Gastroesophageal sphincter (tissue), 4 donors: ENCODE measurements at regions not wholly inside any gene's neighbourhood (a gene's known extent, or its start where the extent isn't known, plus 50 kb on each side); places are given as distances from the start of the nearest gene placed in this dataset.

Source experiments
- ATAC-seq: fragments of 150-250 bp; one replicate; pipeline ENCODE4 v1.9.1; 2016; ENCODE audit warnings: mild to moderate bottlenecking, moderate library complexity
- H3K27ac ChIP-seq, 4 donors: fragments of 200-600 bp; sonication (generic) in 3 of 4; 1 replicate in 3 of 4; 2 replicates in 1 of 4; pipeline ENCODE4 v1.5.1; 2016 to 2019
- H3K27me3 ChIP-seq: fragments of 200-600 bp; sonication (generic); one replicate; pipeline ENCODE4 v1.5.1; 2019
- H3K36me3 ChIP-seq, 2 donors: fragments of 200-600 bp; sonication (generic); one replicate each; pipeline ENCODE4 v1.5.1; 2019; ENCODE audit warnings: control low read depth in 1 of 2
- H3K4me1 ChIP-seq, 3 donors: fragments of 200-600 bp; sonication (generic); 1 replicate in 2 of 3; 2 replicates in 1 of 3; pipeline ENCODE4 v1.5.1; 2016 to 2019; ENCODE audit warnings: control low read depth in 2 of 3
- H3K4me3 ChIP-seq, 2 donors: fragments of 200-600 bp; sonication (generic); one replicate each; pipeline ENCODE4 v1.5.1; 2019; ENCODE audit warnings: mild to moderate bottlenecking in 1 of 2, moderate library complexity in 1 of 2
- H3K9me3 ChIP-seq, 3 donors: fragments of 200-600 bp; sonication (generic); one replicate each; pipeline ENCODE4 v1.5.1; 2017 to 2019; ENCODE audit warnings: control low read depth in 2 of 3
- EP300 ChIP-seq: sonication (generic); formaldehyde crosslinking; IDR thresholded peaks from one replicate; pipeline ENCODE4 v1.6.1; 2017; ENCODE audit warnings: antibody characterized with exemption, mild to moderate bottlenecking
- POLR2A ChIP-seq, 2 donors: fragments of 450-650 bp; IDR thresholded peaks; one replicate each; pipeline ENCODE4 v1.6.1; 2017; ENCODE audit warnings: antibody characterized with exemption in 2 of 2, mild to moderate bottlenecking in 2 of 2, moderate library complexity in 1 of 2
- POLR2AphosphoS5 ChIP-seq: sonication (generic); formaldehyde crosslinking; IDR thresholded peaks from one replicate; pipeline ENCODE4 v1.6.1; 2017; ENCODE audit warnings: antibody characterized with exemption
- WGBS, 2 donors: methylation state at CpG; one replicate each; pipeline ENCODE4 v1.1.5; 2018; ENCODE audit warnings: low coverage in 1 of 2; 5-methylcytosine and 5-hydroxymethylcytosine counted together
- TF ChIP-seq, protein P1 (sequence below), 4 experiments: fragments of 200-600 bp in 2 of 4; fragments of 450-650 bp in 2 of 4; sonication (generic) in 1 of 4; IDR thresholded peaks; one replicate each; pipeline ENCODE4 v1.5.1; 2017 to 2019; ENCODE audit warnings: antibody characterized with exemption in 4 of 4, mild to moderate bottlenecking in 2 of 4, moderate library complexity in 2 of 4

DNA sequence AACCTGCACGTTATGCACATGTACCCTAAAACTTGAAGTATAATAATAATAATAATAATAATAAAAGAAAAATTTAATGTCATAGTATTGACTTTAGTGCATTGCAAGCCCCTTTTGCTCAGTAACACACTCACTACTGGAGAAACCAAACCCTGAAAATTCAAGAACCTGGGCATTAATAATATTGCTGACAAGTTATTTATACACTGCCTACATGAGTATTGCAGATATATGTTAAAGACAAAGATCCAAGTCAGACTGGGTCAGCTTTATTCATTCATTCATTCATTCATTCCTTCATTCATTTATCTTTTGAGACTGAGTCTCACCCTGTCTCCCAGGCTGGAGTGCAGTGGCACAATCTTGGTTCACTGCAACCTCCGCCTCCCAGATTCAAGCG is 1711.2 kb downstream of the TP53TG3F start:
- Histone ChIP-seq H3K4me1 (no peaks in the 10 kb centered on the region), H3K27ac (no peak overlapping the region), H3K36me3 (no peaks in the 10 kb centered on the region), H3K4me3 (no peak overlapping the region), H3K9me3 (peaks cover 0 to 22% (median 0%) of the 10 kb centered on the region in 3 donors), H3K27me3 (no peaks in the 10 kb centered on the region)
- ATAC-seq = no peak
- no peak for TF ChIP-seq EP300
- TF ChIP-seq POLR2A (IDR thresholded peaks at IDR 0.05) = no peak
- TF ChIP-seq, protein P1, sequence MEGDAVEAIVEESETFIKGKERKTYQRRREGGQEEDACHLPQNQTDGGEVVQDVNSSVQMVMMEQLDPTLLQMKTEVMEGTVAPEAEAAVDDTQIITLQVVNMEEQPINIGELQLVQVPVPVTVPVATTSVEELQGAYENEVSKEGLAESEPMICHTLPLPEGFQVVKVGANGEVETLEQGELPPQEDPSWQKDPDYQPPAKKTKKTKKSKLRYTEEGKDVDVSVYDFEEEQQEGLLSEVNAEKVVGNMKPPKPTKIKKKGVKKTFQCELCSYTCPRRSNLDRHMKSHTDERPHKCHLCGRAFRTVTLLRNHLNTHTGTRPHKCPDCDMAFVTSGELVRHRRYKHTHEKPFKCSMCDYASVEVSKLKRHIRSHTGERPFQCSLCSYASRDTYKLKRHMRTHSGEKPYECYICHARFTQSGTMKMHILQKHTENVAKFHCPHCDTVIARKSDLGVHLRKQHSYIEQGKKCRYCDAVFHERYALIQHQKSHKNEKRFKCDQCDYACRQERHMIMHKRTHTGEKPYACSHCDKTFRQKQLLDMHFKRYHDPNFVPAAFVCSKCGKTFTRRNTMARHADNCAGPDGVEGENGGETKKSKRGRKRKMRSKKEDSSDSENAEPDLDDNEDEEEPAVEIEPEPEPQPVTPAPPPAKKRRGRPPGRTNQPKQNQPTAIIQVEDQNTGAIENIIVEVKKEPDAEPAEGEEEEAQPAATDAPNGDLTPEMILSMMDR (IDR thresholded peaks at IDR 0.05) = no peak
- no peak for TF ChIP-seq POLR2AphosphoS5
- 80 to 100% methylated on average over 2 to 3 of the region's 3 CpGs for WGBS, 2 donors

DNA sequence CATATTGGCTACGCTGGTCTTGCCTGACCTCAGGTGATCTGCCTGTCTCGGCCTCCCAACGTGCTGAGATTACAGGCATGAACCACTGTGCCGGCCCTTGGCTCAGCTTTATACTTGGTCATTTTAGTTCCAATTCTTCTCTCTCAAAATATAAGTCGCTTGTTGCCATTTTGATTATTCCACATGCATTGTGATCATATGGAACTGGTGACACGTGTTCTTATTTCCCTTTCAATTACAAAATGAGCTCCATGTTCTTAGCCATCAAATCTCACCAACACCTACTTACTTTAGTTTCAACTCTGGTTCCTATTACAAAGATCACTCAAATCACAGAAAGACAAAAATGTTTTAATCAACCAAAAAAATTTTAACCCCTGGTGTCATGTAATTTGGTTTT is 1711.7 kb downstream of the TP53TG3F start:
- no peaks in the 10 kb centered on the region for H3K27me3 ChIP-seq
- no peaks in the 10 kb centered on the region for H3K36me3 ChIP-seq
- H3K27ac ChIP-seq = no peak overlapping the region
- TF ChIP-seq POLR2A (IDR thresholded peaks at IDR 0.05) = no peak
- TF ChIP-seq POLR2AphosphoS5 = no peak
- TF ChIP-seq EP300 = no peak
- TF ChIP-seq, protein P1 (IDR thresholded peaks at IDR 0.05) = no peak
- ATAC-seq = no peak
- H3K9me3 ChIP-seq = peaks cover 0 to 22% (median 0%) of the 10 kb centered on the region in 3 donors
- no peaks in the 10 kb centered on the region for H3K4me1 ChIP-seq
- H3K4me3 ChIP-seq = no peak overlapping the region
- WGBS, 2 donors = 52 to 61% methylated on average over 3 to 6 of the region's 6 CpGs

DNA sequence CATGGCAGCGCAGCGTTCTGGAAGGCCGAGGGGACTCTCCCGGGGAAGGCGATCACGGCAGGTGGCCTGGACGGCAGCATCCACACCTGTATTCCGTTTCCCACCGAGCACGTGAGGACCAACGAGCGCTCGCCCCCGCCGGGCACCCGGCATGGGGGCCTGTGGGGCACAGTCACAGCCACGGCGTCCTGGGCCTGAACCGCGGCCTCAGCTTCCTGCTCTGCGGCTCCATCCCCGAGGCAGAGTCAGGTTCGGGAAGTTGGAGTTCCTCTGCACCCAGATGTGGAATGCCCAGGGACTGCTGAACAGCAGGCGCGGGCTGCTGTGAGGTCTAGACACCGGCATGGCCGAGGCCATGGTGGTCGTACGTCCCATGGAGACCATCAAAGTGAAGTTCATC is 1713.9 kb downstream of the TP53TG3F start:
- Histone ChIP-seq H3K4me3 (no peak overlapping the region), H3K27me3 (no peaks in the 10 kb centered on the region), H3K4me1 (no peaks in the 10 kb centered on the region), H3K36me3 (no peaks in the 10 kb centered on the region), H3K27ac (no peak overlapping the region), H3K9me3 (peaks cover 0 to 15% (median 0%) of the 10 kb centered on the region in 3 donors)
- 94% methylated on average over 8 of the region's 29 CpGs; no CpG with 5 or more reads in 1 of the 2 donors for WGBS, 2 donors
- no peak for ATAC-seq
- TF ChIP-seq POLR2AphosphoS5 = no peak
- TF ChIP-seq EP300 = no peak
- no peak for TF ChIP-seq POLR2A (IDR thresholded peaks at IDR 0.05)
- TF ChIP-seq, protein P1 (IDR thresholded peaks at IDR 0.05) = no peak

DNA sequence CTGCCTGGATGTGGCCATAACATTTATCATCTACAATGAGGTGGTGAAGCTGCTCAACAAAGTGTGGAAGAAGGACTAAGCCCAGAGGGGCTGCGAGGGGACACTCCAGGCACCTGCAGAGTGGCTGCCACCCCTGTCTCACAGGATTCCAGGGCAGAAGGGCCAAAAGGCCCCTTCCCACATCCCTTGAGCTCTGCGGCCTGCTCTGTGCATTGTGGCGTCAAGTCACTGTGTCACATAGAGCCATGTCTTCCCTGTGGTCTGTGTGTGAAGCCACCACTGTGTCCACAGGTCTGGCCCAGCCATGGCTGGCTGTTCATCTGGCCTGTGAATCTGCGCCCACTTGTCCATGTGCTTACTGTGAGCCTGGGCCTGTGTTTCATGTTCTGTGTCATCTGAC is 1714.6 kb downstream of the TP53TG3F start:
- Histone ChIP-seq H3K27me3 (no peaks in the 10 kb centered on the region), H3K36me3 (no peaks in the 10 kb centered on the region), H3K9me3 (peaks cover 0 to 11% (median 0%) of the 10 kb centered on the region in 3 donors), H3K27ac (no peak overlapping the region), H3K4me1 (no peaks in the 10 kb centered on the region), H3K4me3 (no peak overlapping the region)
- TF ChIP-seq POLR2A (IDR thresholded peaks at IDR 0.05) (no peak), POLR2AphosphoS5 (no peak), EP300 (no peak)
- TF ChIP-seq, protein P1 (IDR thresholded peaks at IDR 0.05) = no peak
- ATAC-seq = no peak
- WGBS, 2 donors = no CpG with 5 or more reads among the region's 4 CpGs

DNA sequence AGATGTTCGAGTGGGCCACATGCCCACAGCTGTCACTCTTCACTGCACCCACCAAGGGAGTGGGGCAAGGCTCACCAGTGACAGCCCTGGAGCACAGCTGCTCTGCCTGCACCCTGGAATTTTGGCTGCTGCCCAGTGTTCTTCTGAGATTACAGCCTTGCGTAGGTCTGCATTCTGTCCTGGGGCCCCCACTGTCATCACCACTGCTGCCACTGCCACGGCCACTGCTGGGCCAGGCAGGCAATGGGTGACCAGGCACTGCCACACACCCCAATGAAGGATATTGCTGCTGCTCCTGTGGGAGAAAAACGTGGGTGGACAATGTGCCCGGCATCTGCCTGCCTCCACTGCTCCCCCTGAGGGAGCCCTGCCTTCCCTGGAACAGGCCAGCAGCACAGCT is 1717.0 kb downstream of the TP53TG3F start:
- no peaks in the 10 kb centered on the region for H3K9me3 ChIP-seq
- no peak for TF ChIP-seq POLR2A (IDR thresholded peaks at IDR 0.05)
- TF ChIP-seq POLR2AphosphoS5 = no peak
- ATAC-seq = no peak
- no peak overlapping the region for H3K27ac ChIP-seq
- no peak overlapping the region for H3K4me3 ChIP-seq
- 67 to 86% methylated on average over 1 of the region's 5 CpGs for WGBS, 2 donors
- H3K27me3 ChIP-seq = no peaks in the 10 kb centered on the region
- no peaks in the 10 kb centered on the region for H3K36me3 ChIP-seq
- no peaks in the 10 kb centered on the region for H3K4me1 ChIP-seq
